PC-9 (cell line): ENCODE measurements at regions not wholly inside any gene's neighbourhood (a gene's known extent, or its start where the extent isn't known, plus 50 kb on each side); places are given as distances from the start of the nearest gene placed in this dataset.

Experiments used
- EZH2 ChIP-seq: fragments of 200-600 bp; sonication (generic); IDR thresholded peaks from 2 replicates; pipeline ENCODE4 v1.8.0; 2017; ENCODE audit warnings: antibody characterized with exemption, low read depth
- TF ChIP-seq, protein P1 (sequence below): fragments of 200-600 bp; sonication (generic); conservative IDR thresholded peaks from 2 replicates; pipeline ENCODE4 v1.6.1; 2017; ENCODE audit warnings: mixed run types, antibody characterized with exemption, mild to moderate bottlenecking, moderate library complexity

DNA sequence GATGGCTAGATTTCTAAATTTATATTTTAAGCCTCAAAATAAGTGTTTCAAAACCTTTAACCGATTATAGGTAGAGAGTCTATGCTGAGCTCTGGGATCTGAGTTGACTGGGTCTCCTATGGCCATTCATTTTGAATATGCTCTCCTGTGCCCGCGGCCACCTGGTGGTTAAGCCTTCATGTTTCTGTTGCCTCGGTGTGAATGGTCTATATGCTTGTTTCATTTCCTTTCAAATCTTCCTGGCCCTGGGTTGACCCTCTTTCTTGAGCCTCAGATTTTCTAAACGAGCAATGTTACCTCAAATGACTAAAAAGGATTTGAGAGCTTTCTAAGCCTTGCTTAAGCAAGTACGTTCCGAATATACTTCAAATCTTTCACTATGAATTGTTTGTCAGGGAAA lies 789.4 kb upstream of the KIRREL3 start:
- TF ChIP-seq EZH2 = no peak
- TF ChIP-seq, protein P1, sequence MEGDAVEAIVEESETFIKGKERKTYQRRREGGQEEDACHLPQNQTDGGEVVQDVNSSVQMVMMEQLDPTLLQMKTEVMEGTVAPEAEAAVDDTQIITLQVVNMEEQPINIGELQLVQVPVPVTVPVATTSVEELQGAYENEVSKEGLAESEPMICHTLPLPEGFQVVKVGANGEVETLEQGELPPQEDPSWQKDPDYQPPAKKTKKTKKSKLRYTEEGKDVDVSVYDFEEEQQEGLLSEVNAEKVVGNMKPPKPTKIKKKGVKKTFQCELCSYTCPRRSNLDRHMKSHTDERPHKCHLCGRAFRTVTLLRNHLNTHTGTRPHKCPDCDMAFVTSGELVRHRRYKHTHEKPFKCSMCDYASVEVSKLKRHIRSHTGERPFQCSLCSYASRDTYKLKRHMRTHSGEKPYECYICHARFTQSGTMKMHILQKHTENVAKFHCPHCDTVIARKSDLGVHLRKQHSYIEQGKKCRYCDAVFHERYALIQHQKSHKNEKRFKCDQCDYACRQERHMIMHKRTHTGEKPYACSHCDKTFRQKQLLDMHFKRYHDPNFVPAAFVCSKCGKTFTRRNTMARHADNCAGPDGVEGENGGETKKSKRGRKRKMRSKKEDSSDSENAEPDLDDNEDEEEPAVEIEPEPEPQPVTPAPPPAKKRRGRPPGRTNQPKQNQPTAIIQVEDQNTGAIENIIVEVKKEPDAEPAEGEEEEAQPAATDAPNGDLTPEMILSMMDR = no peak
